ENCODE measurements at regions not wholly inside any gene's neighbourhood (a gene's known extent, or its start where the extent isn't known, plus 50 kb on each side); places are given as distances from the start of the nearest gene placed in this dataset.

- no peak for DNase-seq (ENCODE audit: low read depth)
These were observed 1501.4 kb downstream of the TBC1D22A start for GRCh38 chr22:48263791-48264351.

- DNase-seq (ENCODE audit: low read depth): no peak
These were observed 1500.9 kb downstream of the TBC1D22A start for GRCh38 chr22:48263431-48263765.

- no peak for DNase-seq (ENCODE audit: low read depth)
These were observed 1500.4 kb downstream of the TBC1D22A start for GRCh38 chr22:48262596-48263430.

GRCh38 chr22:48261706-48262105 lies 1499.3 kb downstream of the TBC1D22A start:
- DNase-seq (ENCODE audit: low read depth): no peak

- no peak for DNase-seq (ENCODE audit: low read depth)
These were observed 1498.7 kb downstream of the TBC1D22A start for GRCh38 chr22:48261048-48261621.

GRCh38 chr22:48259991-48260670 lies 1497.7 kb downstream of the TBC1D22A start:
- no peak for DNase-seq (ENCODE audit: low read depth)

- no peak for DNase-seq (ENCODE audit: low read depth)
These were observed 1496.4 kb downstream of the TBC1D22A start for GRCh38 chr22:48258811-48259210.

GRCh38 chr22:48258064-48258701 lies 1495.7 kb downstream of the TBC1D22A start:
- DNase-seq (ENCODE audit: low read depth): no peak

- DNase-seq (ENCODE audit: low read depth): no peak
These were observed 1495.2 kb downstream of the TBC1D22A start for GRCh38 chr22:48257685-48258055.

- no peak for DNase-seq (ENCODE audit: low read depth)
These were observed 1494.6 kb downstream of the TBC1D22A start for GRCh38 chr22:48256776-48257684.

GRCh38 chr22:48256041-48256739 lies 1493.7 kb downstream of the TBC1D22A start:
- DNase-seq (ENCODE audit: low read depth): no peak

GRCh38 chr22:48254311-48254873 lies 1491.9 kb downstream of the TBC1D22A start:
- no peak for DNase-seq (ENCODE audit: low read depth)

- DNase-seq (ENCODE audit: low read depth): no peak
These were observed 1491.1 kb downstream of the TBC1D22A start for GRCh38 chr22:48253573-48253972.

GRCh38 chr22:48253136-48253535 lies 1490.7 kb downstream of the TBC1D22A start:
- DNase-seq (ENCODE audit: low read depth): no peak

GRCh38 chr22:48251629-48252028 lies 1489.2 kb downstream of the TBC1D22A start:
- DNase-seq (ENCODE audit: low read depth): no peak

GRCh38 chr22:48250937-48251530 lies 1488.6 kb downstream of the TBC1D22A start:
- DNase-seq (ENCODE audit: low read depth): no peak

- DNase-seq (ENCODE audit: low read depth): no peak
These were observed 1487.9 kb downstream of the TBC1D22A start for GRCh38 chr22:48250286-48250895.

GRCh38 chr22:48249713-48250268 lies 1487.3 kb downstream of the TBC1D22A start:
- no peak for DNase-seq (ENCODE audit: low read depth)

GRCh38 chr22:48248901-48249455 lies 1486.5 kb downstream of the TBC1D22A start:
- DNase-seq (ENCODE audit: low read depth): no peak
